Nephron (organoid): ENCODE measurements at regions not wholly inside any gene's neighbourhood (a gene's known extent, or its start where the extent isn't known, plus 50 kb on each side); places are given as distances from the start of the nearest gene placed in this dataset.

Experiments used
- H3K27ac Mint-ChIP-seq, 3 experiments: 2 replicates each; pipeline ENCODE4 v1.8.0; 2020; ENCODE audit warnings: mixed read lengths in 3 of 3, mild to moderate bottlenecking in 2 of 3, moderate library complexity in 1 of 3
- H3K27me3 Mint-ChIP-seq: 2 replicates; pipeline ENCODE4 v1.8.0; 2021; ENCODE audit warnings: low read depth, mild to moderate bottlenecking, moderate library complexity, mixed read lengths
- H3K36me3 Mint-ChIP-seq: 2 replicates; pipeline ENCODE4 v1.8.0; 2020; ENCODE audit warnings: low read depth, mixed read lengths
- H3K4me1 Mint-ChIP-seq: 2 replicates; pipeline ENCODE4 v1.8.0; 2020; ENCODE audit warnings: mixed read lengths
- H3K4me3 Mint-ChIP-seq, 3 experiments: 2 replicates each; pipeline ENCODE4 v1.8.0; 2020; ENCODE audit warnings: mild to moderate bottlenecking in 3 of 3, mixed read lengths in 3 of 3, moderate library complexity in 2 of 3
- H3K9me3 Mint-ChIP-seq: 2 replicates; pipeline ENCODE4 v1.8.0; 2020; ENCODE audit warnings: mixed read lengths
- TF ChIP-seq, protein P1 (sequence below), 3 experiments: fragments of 200-600 bp; sonication (generic); IDR thresholded peaks; one replicate each; pipeline ENCODE4 v1.5.0; 2021; ENCODE audit warnings: antibody characterized with exemption in 3 of 3; ENCODE audit not compliant: unreplicated experiment in 3 of 3

DNA sequence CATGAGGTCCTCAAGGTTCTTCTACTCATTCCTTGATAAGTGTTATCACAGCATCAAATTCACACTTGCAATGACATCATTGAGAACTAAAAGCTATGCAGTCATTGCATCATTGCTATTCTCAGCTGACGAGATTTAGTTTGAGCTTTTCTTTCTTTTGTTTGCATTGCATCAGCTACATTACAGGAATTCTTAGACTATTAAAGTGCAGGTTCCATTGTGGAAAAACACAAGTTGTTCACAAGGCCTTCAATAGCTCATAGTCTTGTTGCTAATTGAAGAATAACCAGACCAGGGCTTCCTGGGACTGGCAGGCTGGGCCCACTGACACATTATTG lies 139.3 kb downstream of the CXCL12 start:
- Mint-ChIP-seq H3K4me1 (no peaks in the 10 kb centered on the region), H3K4me3 (no peak overlapping the region), H3K27ac (no peak overlapping the region)

DNA sequence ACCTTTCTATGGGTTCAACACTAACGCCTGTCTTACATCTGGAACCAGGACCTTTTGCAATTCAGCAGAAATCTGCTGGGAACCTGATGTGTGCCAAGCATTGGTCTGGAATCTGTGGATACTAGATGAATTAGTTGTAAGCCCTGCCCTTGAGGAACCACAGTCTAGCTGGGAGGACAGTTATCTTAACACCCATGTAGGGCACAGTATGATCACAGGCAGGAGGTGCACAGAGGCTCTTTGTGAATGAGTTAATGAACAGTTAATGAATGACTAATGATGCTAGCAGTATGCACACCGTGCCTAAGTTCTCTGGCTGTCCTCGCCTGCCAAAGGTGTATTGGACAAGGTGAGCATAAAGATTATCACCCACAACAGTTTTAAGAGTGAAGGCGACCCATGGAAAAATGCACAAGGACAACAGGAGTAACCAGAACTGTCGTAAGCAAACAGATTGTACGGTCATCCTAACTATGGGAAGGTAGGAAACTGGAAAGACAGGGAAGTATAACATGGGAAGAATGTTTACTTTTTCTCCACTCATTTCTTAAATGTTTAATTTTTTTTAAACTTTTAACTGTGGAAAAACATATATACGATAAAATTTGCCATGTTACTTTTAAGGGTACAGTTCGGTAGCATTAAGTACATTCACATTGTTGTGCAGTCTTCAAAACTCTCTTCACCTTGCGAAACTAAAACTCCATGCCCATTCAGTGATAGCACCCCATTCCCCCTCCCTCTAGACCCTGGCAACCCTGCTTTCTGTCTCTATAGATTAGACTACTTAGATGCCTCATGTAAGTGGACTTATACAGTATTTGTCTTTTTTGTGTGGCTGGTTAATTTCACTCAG lies 139.9 kb downstream of the CXCL12 start:
- no peaks in the 10 kb centered on the region for H3K27me3 Mint-ChIP-seq
- peaks cover 26% of the 10 kb centered on the region for H3K9me3 Mint-ChIP-seq
- no peaks in the 10 kb centered on the region for H3K36me3 Mint-ChIP-seq
- TF ChIP-seq, protein P1, sequence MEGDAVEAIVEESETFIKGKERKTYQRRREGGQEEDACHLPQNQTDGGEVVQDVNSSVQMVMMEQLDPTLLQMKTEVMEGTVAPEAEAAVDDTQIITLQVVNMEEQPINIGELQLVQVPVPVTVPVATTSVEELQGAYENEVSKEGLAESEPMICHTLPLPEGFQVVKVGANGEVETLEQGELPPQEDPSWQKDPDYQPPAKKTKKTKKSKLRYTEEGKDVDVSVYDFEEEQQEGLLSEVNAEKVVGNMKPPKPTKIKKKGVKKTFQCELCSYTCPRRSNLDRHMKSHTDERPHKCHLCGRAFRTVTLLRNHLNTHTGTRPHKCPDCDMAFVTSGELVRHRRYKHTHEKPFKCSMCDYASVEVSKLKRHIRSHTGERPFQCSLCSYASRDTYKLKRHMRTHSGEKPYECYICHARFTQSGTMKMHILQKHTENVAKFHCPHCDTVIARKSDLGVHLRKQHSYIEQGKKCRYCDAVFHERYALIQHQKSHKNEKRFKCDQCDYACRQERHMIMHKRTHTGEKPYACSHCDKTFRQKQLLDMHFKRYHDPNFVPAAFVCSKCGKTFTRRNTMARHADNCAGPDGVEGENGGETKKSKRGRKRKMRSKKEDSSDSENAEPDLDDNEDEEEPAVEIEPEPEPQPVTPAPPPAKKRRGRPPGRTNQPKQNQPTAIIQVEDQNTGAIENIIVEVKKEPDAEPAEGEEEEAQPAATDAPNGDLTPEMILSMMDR (IDR thresholded peaks at IDR 0.05; ENCODE audit: unreplicated experiment in 3 of 3), result no peak
- H3K4me3 Mint-ChIP-seq, result no peak overlapping the region
- no peaks in the 10 kb centered on the region for H3K4me1 Mint-ChIP-seq
- no peak overlapping the region for H3K27ac Mint-ChIP-seq

More for the DNA sequence above, 139.3 kb downstream of the CXCL12 start:
- Mint-ChIP-seq H3K9me3 (peaks cover 26% of the 10 kb centered on the region), H3K27me3 (no peaks in the 10 kb centered on the region), H3K36me3 (no peaks in the 10 kb centered on the region)
- TF ChIP-seq, protein P1 (IDR thresholded peaks at IDR 0.05; ENCODE audit: unreplicated experiment in 3 of 3), result no peak

DNA sequence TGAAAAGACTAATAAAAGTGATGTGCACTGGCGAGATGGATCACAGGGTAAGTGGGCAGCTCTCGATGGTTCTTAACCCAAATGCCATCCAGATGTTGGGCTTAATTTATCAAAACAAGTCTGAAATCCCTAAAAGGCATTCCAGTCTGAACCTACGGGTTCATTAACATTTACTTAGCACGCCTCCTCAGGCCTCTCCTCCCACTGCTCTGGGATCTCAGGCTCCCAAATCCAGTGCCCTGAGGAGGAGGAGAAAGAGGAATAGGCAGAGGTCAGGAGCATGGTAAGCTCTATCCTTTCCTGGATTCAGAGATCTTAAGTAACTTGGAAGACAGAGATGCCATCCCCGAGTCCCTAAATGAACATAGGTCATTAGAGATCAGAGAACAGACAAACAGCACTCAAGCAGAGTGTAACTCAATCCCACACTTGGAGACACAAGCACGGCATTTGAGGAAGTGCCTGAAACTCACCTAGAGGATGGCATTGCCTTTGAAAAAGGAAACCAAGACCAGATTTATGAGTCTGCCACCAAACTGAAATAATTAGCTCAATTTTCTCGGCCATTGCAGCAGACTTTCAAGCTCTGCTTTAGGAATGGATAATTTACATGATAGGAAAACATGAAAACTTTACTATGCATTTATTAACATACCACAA lies 140.9 kb downstream of the CXCL12 start:
- no peaks in the 10 kb centered on the region for H3K4me1 Mint-ChIP-seq
- H3K4me3 Mint-ChIP-seq, result no peak overlapping the region
- TF ChIP-seq, protein P1 (IDR thresholded peaks at IDR 0.05; ENCODE audit: unreplicated experiment in 3 of 3), result no peak
- no peak overlapping the region for H3K27ac Mint-ChIP-seq
- peaks cover 24% of the 10 kb centered on the region for H3K9me3 Mint-ChIP-seq
- H3K27me3 Mint-ChIP-seq, result no peaks in the 10 kb centered on the region
- H3K36me3 Mint-ChIP-seq, result no peaks in the 10 kb centered on the region

DNA sequence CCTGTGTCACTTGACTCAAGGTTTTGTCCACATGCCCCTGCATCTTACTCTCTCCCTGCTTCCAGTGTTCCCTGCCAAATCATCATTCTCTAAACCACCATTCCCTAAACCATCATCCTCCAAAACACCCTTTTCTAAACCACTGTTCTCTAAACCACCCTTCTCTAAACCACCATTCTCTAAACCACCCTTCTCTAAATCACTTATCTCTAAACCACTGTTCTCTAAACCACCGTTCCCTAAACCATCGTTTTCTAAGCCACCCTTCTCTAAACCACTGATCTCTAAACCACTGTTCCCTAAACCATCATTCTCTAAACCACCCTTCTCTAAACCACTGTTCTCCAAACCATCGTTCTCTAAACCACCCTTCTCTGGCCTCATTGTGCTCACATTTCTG lies 142.1 kb downstream of the CXCL12 start:
- H3K4me3 Mint-ChIP-seq, result no peak overlapping the region
- TF ChIP-seq, protein P1 (IDR thresholded peaks at IDR 0.05; ENCODE audit: unreplicated experiment in 3 of 3), result no peak
- no peaks in the 10 kb centered on the region for H3K36me3 Mint-ChIP-seq
- H3K4me1 Mint-ChIP-seq, result no peaks in the 10 kb centered on the region
- peak overlapping the region in 1 of 3 experiments; percentile 5 for H3K27ac Mint-ChIP-seq
- no peaks in the 10 kb centered on the region for H3K27me3 Mint-ChIP-seq
- H3K9me3 Mint-ChIP-seq, result peaks cover 19% of the 10 kb centered on the region

DNA sequence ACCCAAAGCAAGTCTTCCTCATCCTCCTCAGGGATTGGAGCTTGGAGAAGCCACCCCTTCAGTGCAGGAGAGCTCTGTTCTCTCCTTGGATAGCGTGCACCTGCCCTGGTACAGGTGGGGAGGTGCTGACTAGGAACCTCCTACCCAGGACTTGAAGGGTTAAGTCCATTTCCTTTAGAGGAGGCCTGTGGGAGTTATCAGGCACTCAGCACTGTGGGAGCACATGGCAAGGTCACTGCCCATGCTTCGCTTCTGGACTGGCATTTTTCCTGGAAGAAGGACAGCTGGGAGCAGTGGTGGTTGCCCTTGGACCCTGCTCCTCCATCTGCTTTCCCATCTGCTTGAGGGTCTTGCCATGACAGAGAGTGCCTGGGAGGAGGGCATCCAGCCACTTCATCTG lies 142.8 kb downstream of the CXCL12 start:
- peaks cover 13% of the 10 kb centered on the region for H3K9me3 Mint-ChIP-seq
- TF ChIP-seq, protein P1 (IDR thresholded peaks at IDR 0.05; ENCODE audit: unreplicated experiment in 3 of 3), result no peak
- H3K4me3 Mint-ChIP-seq, result no peak overlapping the region
- H3K27me3 Mint-ChIP-seq, result no peaks in the 10 kb centered on the region
- no peaks in the 10 kb centered on the region for H3K4me1 Mint-ChIP-seq
- H3K27ac Mint-ChIP-seq, result no peak overlapping the region
- H3K36me3 Mint-ChIP-seq, result no peaks in the 10 kb centered on the region
